HepG2 (cell line): ENCODE measurements at regions not wholly inside any gene's neighbourhood (a gene's known extent, or its start where the extent isn't known, plus 50 kb on each side); places are given as distances from the start of the nearest gene placed in this dataset.

Experiments
- ERF ChIP-seq: IDR thresholded peaks from 2 replicates; pipeline ENCODE4 v1.6.1; 2018; ENCODE audit warnings: missing biosample characterization, missing genetic modification reagents
- IKZF4 ChIP-seq: sonication (generic); formaldehyde crosslinking; IDR thresholded peaks from 2 replicates; pipeline ENCODE4 v1.5.1; 2020; ENCODE audit warnings: borderline replicate concordance, mild to moderate bottlenecking, low read depth, missing genetic modification reagents; ENCODE audit errors: not compliant biosample characterization
- KAT8 ChIP-seq: IDR thresholded peaks from 2 replicates; pipeline ENCODE4 v1.6.1; 2016; ENCODE audit warnings: missing genetic modification reagents, missing compliant biosample characterization
- TF ChIP-seq, protein P1 (sequence below): sonication (generic); formaldehyde crosslinking; IDR thresholded peaks from 2 replicates; pipeline ENCODE4 v1.5.0; 2020; ENCODE audit warnings: mild to moderate bottlenecking, missing genetic modification reagents, moderate library complexity

DNA sequence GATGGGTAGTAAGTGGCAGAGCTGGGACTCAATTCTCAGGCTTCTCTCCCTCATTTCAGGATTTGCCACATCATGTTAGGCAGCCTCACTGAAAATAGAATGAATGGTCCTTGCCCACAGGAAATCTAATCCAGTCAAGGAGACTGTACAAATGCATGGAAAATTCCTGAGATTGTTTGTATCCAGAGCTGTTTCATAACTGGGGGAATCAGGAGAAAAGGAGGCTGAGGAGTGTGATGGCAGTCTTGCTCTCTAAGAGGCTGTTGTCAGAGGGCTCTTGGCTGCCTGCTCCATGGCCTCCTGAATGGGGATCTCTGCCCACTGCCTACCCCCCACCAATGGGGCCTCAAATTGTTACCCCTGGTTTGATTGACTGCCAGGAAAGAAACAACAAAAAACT, 141.9 kb upstream of the TNR start:
- TF ChIP-seq KAT8 (CRISPR knock-in tag) (no peak), ERF (CRISPR knock-in tag) (no peak), IKZF4 (CRISPR knock-in tag) (no peak)
- TF ChIP-seq, protein P1, sequence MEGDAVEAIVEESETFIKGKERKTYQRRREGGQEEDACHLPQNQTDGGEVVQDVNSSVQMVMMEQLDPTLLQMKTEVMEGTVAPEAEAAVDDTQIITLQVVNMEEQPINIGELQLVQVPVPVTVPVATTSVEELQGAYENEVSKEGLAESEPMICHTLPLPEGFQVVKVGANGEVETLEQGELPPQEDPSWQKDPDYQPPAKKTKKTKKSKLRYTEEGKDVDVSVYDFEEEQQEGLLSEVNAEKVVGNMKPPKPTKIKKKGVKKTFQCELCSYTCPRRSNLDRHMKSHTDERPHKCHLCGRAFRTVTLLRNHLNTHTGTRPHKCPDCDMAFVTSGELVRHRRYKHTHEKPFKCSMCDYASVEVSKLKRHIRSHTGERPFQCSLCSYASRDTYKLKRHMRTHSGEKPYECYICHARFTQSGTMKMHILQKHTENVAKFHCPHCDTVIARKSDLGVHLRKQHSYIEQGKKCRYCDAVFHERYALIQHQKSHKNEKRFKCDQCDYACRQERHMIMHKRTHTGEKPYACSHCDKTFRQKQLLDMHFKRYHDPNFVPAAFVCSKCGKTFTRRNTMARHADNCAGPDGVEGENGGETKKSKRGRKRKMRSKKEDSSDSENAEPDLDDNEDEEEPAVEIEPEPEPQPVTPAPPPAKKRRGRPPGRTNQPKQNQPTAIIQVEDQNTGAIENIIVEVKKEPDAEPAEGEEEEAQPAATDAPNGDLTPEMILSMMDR, result no peak
